ENCODE measurements at regions not wholly inside any gene's neighbourhood (a gene's known extent, or its start where the extent isn't known, plus 50 kb on each side); places are given as distances from the start of the nearest gene placed in this dataset.

- TF ChIP-seq, protein P1, sequence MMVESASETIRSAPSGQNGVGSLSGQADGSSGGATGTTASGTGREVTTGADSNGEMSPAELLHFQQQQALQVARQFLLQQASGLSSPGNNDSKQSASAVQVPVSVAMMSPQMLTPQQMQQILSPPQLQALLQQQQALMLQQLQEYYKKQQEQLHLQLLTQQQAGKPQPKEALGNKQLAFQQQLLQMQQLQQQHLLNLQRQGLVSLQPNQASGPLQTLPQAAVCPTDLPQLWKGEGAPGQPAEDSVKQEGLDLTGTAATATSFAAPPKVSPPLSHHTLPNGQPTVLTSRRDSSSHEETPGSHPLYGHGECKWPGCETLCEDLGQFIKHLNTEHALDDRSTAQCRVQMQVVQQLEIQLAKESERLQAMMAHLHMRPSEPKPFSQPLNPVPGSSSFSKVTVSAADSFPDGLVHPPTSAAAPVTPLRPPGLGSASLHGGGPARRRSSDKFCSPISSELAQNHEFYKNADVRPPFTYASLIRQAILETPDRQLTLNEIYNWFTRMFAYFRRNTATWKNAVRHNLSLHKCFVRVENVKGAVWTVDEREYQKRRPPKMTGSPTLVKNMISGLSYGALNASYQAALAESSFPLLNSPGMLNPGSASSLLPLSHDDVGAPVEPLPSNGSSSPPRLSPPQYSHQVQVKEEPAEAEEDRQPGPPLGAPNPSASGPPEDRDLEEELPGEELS (CRISPR knock-in tag; IDR thresholded peaks at IDR 0.05): no peak
Observed at GRCh38 chr20:62545271-62545670, 69.5 kb upstream of the GATA5 start (continued).

GRCh38 chr20:62545901-62546525 is 70.2 kb upstream of the GATA5 start:
- Mint-ChIP-seq H3K9me3 (no peaks in the 10 kb centered on the region; the same call in 1 of the 2 replicates), H3K27me3 (ENCODE audit: low read depth) (peaks cover 5% of the 10 kb centered on the region), H3K4me1 (peaks cover 3% of the 10 kb centered on the region; the same call in 1 of the 2 replicates), H3K36me3 (no peaks in the 10 kb centered on the region), H3K4me3 (no peak overlapping the region), H3K27ac (no peak overlapping the region)
- ChIA-PET POLR2A (no interaction called here), CTCF (interaction anchor here (0.9 kb wide), 1 partner anchor 46 kb away, joined by 4 read pairs; no protein-coding TSS in a partner anchor)
- ATAC-seq (no peak), DNase-seq (ENCODE audit: low spot score) (no peak)
- TF ChIP-seq TP53 (CRISPR knock-in tag; IDR thresholded peaks at IDR 0.05) (no peak), MYBL2 (CRISPR knock-in tag; IDR thresholded peaks at IDR 0.05) (no peak), MXD4 (CRISPR knock-in tag; IDR thresholded peaks at IDR 0.05; ENCODE audit: borderline replicate concordance) (no peak), ATF1 (CRISPR knock-in tag; IDR thresholded peaks at IDR 0.05) (no peak), ZNF219 (CRISPR knock-in tag; IDR thresholded peaks at IDR 0.05; ENCODE audit: borderline replicate concordance) (no peak), ESRRA (CRISPR knock-in tag; IDR thresholded peaks at IDR 0.05; ENCODE audit: borderline replicate concordance) (no peak), ATF2 (CRISPR knock-in tag; IDR thresholded peaks at IDR 0.05; ENCODE audit: borderline replicate concordance, low read depth) (no peak), SMAD4 (CRISPR knock-in tag; IDR thresholded peaks at IDR 0.05) (no peak), CBFB (CRISPR knock-in tag; IDR thresholded peaks at IDR 0.05; ENCODE audit: low read depth) (no peak), ZNF512 (CRISPR knock-in tag; IDR thresholded peaks at IDR 0.05; ENCODE audit: borderline replicate concordance) (no peak), IRF2 (CRISPR knock-in tag; IDR thresholded peaks at IDR 0.05; ENCODE audit: borderline replicate concordance, low read depth) (no peak), E2F1 (CRISPR knock-in tag; IDR thresholded peaks at IDR 0.05) (no peak), JAZF1 (CRISPR knock-in tag; IDR thresholded peaks at IDR 0.05) (no peak), EMX1 (CRISPR knock-in tag; IDR thresholded peaks at IDR 0.05) (no peak)
- TF ChIP-seq, protein P2, sequence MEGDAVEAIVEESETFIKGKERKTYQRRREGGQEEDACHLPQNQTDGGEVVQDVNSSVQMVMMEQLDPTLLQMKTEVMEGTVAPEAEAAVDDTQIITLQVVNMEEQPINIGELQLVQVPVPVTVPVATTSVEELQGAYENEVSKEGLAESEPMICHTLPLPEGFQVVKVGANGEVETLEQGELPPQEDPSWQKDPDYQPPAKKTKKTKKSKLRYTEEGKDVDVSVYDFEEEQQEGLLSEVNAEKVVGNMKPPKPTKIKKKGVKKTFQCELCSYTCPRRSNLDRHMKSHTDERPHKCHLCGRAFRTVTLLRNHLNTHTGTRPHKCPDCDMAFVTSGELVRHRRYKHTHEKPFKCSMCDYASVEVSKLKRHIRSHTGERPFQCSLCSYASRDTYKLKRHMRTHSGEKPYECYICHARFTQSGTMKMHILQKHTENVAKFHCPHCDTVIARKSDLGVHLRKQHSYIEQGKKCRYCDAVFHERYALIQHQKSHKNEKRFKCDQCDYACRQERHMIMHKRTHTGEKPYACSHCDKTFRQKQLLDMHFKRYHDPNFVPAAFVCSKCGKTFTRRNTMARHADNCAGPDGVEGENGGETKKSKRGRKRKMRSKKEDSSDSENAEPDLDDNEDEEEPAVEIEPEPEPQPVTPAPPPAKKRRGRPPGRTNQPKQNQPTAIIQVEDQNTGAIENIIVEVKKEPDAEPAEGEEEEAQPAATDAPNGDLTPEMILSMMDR (IDR thresholded peaks at IDR 0.05): no peak
- TF ChIP-seq, protein P3, sequence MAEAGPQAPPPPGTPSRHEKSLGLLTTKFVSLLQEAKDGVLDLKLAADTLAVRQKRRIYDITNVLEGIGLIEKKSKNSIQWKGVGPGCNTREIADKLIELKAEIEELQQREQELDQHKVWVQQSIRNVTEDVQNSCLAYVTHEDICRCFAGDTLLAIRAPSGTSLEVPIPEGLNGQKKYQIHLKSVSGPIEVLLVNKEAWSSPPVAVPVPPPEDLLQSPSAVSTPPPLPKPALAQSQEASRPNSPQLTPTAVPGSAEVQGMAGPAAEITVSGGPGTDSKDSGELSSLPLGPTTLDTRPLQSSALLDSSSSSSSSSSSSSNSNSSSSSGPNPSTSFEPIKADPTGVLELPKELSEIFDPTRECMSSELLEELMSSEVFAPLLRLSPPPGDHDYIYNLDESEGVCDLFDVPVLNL (CRISPR knock-in tag; IDR thresholded peaks at IDR 0.05; ENCODE audit: borderline replicate concordance, low read depth): no peak
- TF ChIP-seq, protein P4, sequence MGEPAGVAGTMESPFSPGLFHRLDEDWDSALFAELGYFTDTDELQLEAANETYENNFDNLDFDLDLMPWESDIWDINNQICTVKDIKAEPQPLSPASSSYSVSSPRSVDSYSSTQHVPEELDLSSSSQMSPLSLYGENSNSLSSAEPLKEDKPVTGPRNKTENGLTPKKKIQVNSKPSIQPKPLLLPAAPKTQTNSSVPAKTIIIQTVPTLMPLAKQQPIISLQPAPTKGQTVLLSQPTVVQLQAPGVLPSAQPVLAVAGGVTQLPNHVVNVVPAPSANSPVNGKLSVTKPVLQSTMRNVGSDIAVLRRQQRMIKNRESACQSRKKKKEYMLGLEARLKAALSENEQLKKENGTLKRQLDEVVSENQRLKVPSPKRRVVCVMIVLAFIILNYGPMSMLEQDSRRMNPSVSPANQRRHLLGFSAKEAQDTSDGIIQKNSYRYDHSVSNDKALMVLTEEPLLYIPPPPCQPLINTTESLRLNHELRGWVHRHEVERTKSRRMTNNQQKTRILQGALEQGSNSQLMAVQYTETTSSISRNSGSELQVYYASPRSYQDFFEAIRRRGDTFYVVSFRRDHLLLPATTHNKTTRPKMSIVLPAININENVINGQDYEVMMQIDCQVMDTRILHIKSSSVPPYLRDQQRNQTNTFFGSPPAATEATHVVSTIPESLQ (CRISPR knock-in tag; IDR thresholded peaks at IDR 0.05): no peak
- TF ChIP-seq, protein P5, sequence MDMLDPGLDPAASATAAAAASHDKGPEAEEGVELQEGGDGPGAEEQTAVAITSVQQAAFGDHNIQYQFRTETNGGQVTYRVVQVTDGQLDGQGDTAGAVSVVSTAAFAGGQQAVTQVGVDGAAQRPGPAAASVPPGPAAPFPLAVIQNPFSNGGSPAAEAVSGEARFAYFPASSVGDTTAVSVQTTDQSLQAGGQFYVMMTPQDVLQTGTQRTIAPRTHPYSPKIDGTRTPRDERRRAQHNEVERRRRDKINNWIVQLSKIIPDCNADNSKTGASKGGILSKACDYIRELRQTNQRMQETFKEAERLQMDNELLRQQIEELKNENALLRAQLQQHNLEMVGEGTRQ (CRISPR knock-in tag; IDR thresholded peaks at IDR 0.05): no peak
- TF ChIP-seq, protein P6, sequence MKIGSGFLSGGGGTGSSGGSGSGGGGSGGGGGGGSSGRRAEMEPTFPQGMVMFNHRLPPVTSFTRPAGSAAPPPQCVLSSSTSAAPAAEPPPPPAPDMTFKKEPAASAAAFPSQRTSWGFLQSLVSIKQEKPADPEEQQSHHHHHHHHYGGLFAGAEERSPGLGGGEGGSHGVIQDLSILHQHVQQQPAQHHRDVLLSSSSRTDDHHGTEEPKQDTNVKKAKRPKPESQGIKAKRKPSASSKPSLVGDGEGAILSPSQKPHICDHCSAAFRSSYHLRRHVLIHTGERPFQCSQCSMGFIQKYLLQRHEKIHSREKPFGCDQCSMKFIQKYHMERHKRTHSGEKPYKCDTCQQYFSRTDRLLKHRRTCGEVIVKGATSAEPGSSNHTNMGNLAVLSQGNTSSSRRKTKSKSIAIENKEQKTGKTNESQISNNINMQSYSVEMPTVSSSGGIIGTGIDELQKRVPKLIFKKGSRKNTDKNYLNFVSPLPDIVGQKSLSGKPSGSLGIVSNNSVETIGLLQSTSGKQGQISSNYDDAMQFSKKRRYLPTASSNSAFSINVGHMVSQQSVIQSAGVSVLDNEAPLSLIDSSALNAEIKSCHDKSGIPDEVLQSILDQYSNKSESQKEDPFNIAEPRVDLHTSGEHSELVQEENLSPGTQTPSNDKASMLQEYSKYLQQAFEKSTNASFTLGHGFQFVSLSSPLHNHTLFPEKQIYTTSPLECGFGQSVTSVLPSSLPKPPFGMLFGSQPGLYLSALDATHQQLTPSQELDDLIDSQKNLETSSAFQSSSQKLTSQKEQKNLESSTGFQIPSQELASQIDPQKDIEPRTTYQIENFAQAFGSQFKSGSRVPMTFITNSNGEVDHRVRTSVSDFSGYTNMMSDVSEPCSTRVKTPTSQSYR (CRISPR knock-in tag; IDR thresholded peaks at IDR 0.05): no peak
